Skeletal muscle satellite cell (primary cell): ENCODE measurements at regions not wholly inside any gene's neighbourhood (a gene's known extent, or its start where the extent isn't known, plus 50 kb on each side); places are given as distances from the start of the nearest gene placed in this dataset.

ENCODE experiments used
- H3K27me3 ChIP-seq: 2 replicates; pipeline ENCODE4 v1.7.0; 2013; ENCODE audit warnings: low read length; ENCODE audit not compliant: control insufficient read depth, insufficient read depth
- H3K36me3 ChIP-seq: 2 replicates; pipeline ENCODE4 v1.7.0; 2013; ENCODE audit warnings: mild to moderate bottlenecking, control low read depth, low read length; ENCODE audit not compliant: insufficient read depth
- H3K4me1 ChIP-seq: 2 replicates; pipeline ENCODE4 v1.7.0; 2013; ENCODE audit warnings: low read length; ENCODE audit not compliant: control insufficient read depth, insufficient read depth
- H3K4me2 ChIP-seq: 2 replicates; pipeline ENCODE4 v1.7.0; 2013; ENCODE audit warnings: mild to moderate bottlenecking, low read length
- H3K4me3 ChIP-seq: 2 replicates; pipeline ENCODE4 v1.7.0; 2013; ENCODE audit warnings: low read length
- H3K9ac ChIP-seq: 2 replicates; pipeline ENCODE4 v1.7.0; 2013; ENCODE audit warnings: mild to moderate bottlenecking, low read depth, low read length, moderate library complexity
- H3K9me3 ChIP-seq: replicated peaks from 2 replicates; pipeline ENCODE4 v1.7.0; 2013; ENCODE audit warnings: mild to moderate bottlenecking, control low read depth, low read length

GRCh38 chr11:15300341-15300740 lies 185.6 kb downstream of the INSC start:
- Histone ChIP-seq H3K9ac (no peak overlapping the region), H3K4me1 (no peaks in the 10 kb centered on the region), H3K36me3 (no peaks in the 10 kb centered on the region), H3K9me3 (no peaks in the 10 kb centered on the region), H3K27me3 (peaks cover 5% of the 10 kb centered on the region), H3K4me2 (no peak overlapping the region), H3K4me3 (no peak overlapping the region)

- H3K9me3 ChIP-seq, result no peaks in the 10 kb centered on the region
- H3K27me3 ChIP-seq, result no peaks in the 10 kb centered on the region
- no peak overlapping the region for H3K9ac ChIP-seq
- no peaks in the 10 kb centered on the region for H3K36me3 ChIP-seq
- no peak overlapping the region for H3K4me2 ChIP-seq
- H3K4me1 ChIP-seq, result no peaks in the 10 kb centered on the region
- no peak overlapping the region for H3K4me3 ChIP-seq
Observed at GRCh38 chr11:15307619-15308024, 192.9 kb downstream of the INSC start.

GRCh38 chr11:15308840-15309239 lies 194.1 kb downstream of the INSC start:
- no peak overlapping the region for H3K4me3 ChIP-seq
- H3K36me3 ChIP-seq, result no peaks in the 10 kb centered on the region
- no peaks in the 10 kb centered on the region for H3K9me3 ChIP-seq

GRCh38 chr11:15309296-15309695 lies 194.6 kb downstream of the INSC start:
- no peaks in the 10 kb centered on the region for H3K4me1 ChIP-seq
- H3K9ac ChIP-seq, result no peak overlapping the region
- H3K4me3 ChIP-seq, result no peak overlapping the region
- no peaks in the 10 kb centered on the region for H3K36me3 ChIP-seq
- H3K9me3 ChIP-seq, result no peaks in the 10 kb centered on the region
- H3K27me3 ChIP-seq, result no peaks in the 10 kb centered on the region
- H3K4me2 ChIP-seq, result no peak overlapping the region

More at GRCh38 chr11:15308840-15309239, 194.1 kb downstream of the INSC start:
- H3K4me1 ChIP-seq, result no peaks in the 10 kb centered on the region
- H3K27me3 ChIP-seq, result no peaks in the 10 kb centered on the region
- no peak overlapping the region for H3K9ac ChIP-seq
- H3K4me2 ChIP-seq, result no peak overlapping the region

GRCh38 chr11:15313862-15314261 lies 199.1 kb downstream of the INSC start:
- Histone ChIP-seq H3K4me3 (no peak overlapping the region), H3K36me3 (no peaks in the 10 kb centered on the region), H3K27me3 (peaks cover 2% of the 10 kb centered on the region), H3K4me1 (no peaks in the 10 kb centered on the region), H3K9ac (no peak overlapping the region), H3K4me2 (no peak overlapping the region), H3K9me3 (no peaks in the 10 kb centered on the region)

GRCh38 chr11:15318814-15319213 lies 204.1 kb downstream of the INSC start:
- Histone ChIP-seq H3K9me3 (no peaks in the 10 kb centered on the region), H3K27me3 (peaks cover 10% of the 10 kb centered on the region), H3K4me3 (no peak overlapping the region), H3K9ac (no peak overlapping the region), H3K4me1 (no peaks in the 10 kb centered on the region), H3K36me3 (no peaks in the 10 kb centered on the region), H3K4me2 (no peak overlapping the region)

- H3K36me3 ChIP-seq, result no peaks in the 10 kb centered on the region
- H3K27me3 ChIP-seq, result peaks cover 17% of the 10 kb centered on the region
- H3K4me1 ChIP-seq, result no peaks in the 10 kb centered on the region
- H3K9me3 ChIP-seq, result no peaks in the 10 kb centered on the region
- H3K4me2 ChIP-seq, result no peak overlapping the region
- H3K4me3 ChIP-seq, result no peak overlapping the region
- no peak overlapping the region for H3K9ac ChIP-seq
Observed at GRCh38 chr11:15326520-15326919, 211.8 kb downstream of the INSC start.

- Histone ChIP-seq H3K4me3 (no peak overlapping the region), H3K9ac (no peak overlapping the region), H3K27me3 (peaks cover 16% of the 10 kb centered on the region), H3K9me3 (no peaks in the 10 kb centered on the region), H3K36me3 (no peaks in the 10 kb centered on the region), H3K4me1 (no peaks in the 10 kb centered on the region), H3K4me2 (no peak overlapping the region)
Observed at GRCh38 chr11:15327786-15328231, 213.1 kb downstream of the INSC start.

- H3K36me3 ChIP-seq, result no peaks in the 10 kb centered on the region
- no peak overlapping the region for H3K4me3 ChIP-seq
- H3K4me2 ChIP-seq, result no peak overlapping the region
- no peaks in the 10 kb centered on the region for H3K9me3 ChIP-seq
- peaks cover 17% of the 10 kb centered on the region for H3K27me3 ChIP-seq
- no peak overlapping the region for H3K9ac ChIP-seq
- no peaks in the 10 kb centered on the region for H3K4me1 ChIP-seq
Observed at GRCh38 chr11:15333407-15333806, 218.7 kb downstream of the INSC start.

- H3K4me3 ChIP-seq, result no peak overlapping the region
- peaks cover 17% of the 10 kb centered on the region for H3K27me3 ChIP-seq
- H3K36me3 ChIP-seq, result no peaks in the 10 kb centered on the region
- no peaks in the 10 kb centered on the region for H3K9me3 ChIP-seq
- H3K4me1 ChIP-seq, result no peaks in the 10 kb centered on the region
- no peak overlapping the region for H3K9ac ChIP-seq
- H3K4me2 ChIP-seq, result no peak overlapping the region
Observed at GRCh38 chr11:15334766-15335165, 220.0 kb downstream of the INSC start.

- H3K27me3 ChIP-seq, result peaks cover 17% of the 10 kb centered on the region
- no peak overlapping the region for H3K4me3 ChIP-seq
- H3K9ac ChIP-seq, result no peak overlapping the region
- no peak overlapping the region for H3K4me2 ChIP-seq
- no peaks in the 10 kb centered on the region for H3K4me1 ChIP-seq
- H3K36me3 ChIP-seq, result no peaks in the 10 kb centered on the region
- H3K9me3 ChIP-seq, result no peaks in the 10 kb centered on the region
Observed at GRCh38 chr11:15336021-15336420, 221.3 kb downstream of the INSC start.

- no peaks in the 10 kb centered on the region for H3K4me1 ChIP-seq
- H3K27me3 ChIP-seq, result peaks cover 13% of the 10 kb centered on the region
- H3K4me3 ChIP-seq, result no peak overlapping the region
- no peak overlapping the region for H3K9ac ChIP-seq
- no peaks in the 10 kb centered on the region for H3K9me3 ChIP-seq
- H3K36me3 ChIP-seq, result no peaks in the 10 kb centered on the region
- no peak overlapping the region for H3K4me2 ChIP-seq
Observed at GRCh38 chr11:15339302-15339701, 224.6 kb downstream of the INSC start.
